AG04449 (cell line): ENCODE measurements at regions not wholly inside any gene's neighbourhood (a gene's known extent, or its start where the extent isn't known, plus 50 kb on each side); places are given as distances from the start of the nearest gene placed in this dataset.

Experiments
- CTCF ChIA-PET: fragments of 350-600 bp; formaldehyde crosslinking; extraction: SDS; loops from one replicate; lab custom pipeline; 2021; ENCODE audit warnings: antibody characterized with exemption; lab: Yijun Ruan, JAX
- POLR2A ChIA-PET: fragments of 400-600, 350-600 bp; formaldehyde crosslinking; extraction: SDS; loops from one replicate; lab custom pipeline; 2020; ENCODE audit warnings: antibody characterized with exemption, inconsistent platforms; lab: Yijun Ruan, JAX
- DNase-seq: peaks from one replicate; pipeline ENCODE4 v3.0.0-alpha.2; 2010; ENCODE audit warnings: low read depth, low spot score
- H3K4me3 ChIP-seq: 2 replicates; pipeline ENCODE4 v1.5.1; 2011; ENCODE audit warnings: low read depth, mild to moderate bottlenecking, control low read depth, low read length
- CTCF ChIP-seq: IDR thresholded peaks from one replicate; pipeline ENCODE4 v1.5.1; 2011; ENCODE audit warnings: mild to moderate bottlenecking, moderate library complexity, low read length, control low read depth, inconsistent platforms; ENCODE audit not compliant: insufficient read depth; ENCODE audit errors: missing control alignments

GRCh38 chr3:69438476-69438875 lies 52.6 kb upstream of the FRMD4B start:
- H3K4me3 ChIP-seq, result no peak overlapping the region
- ChIA-PET POLR2A (no interaction called here), CTCF (interaction anchor here (1.0 kb wide), 1 partner anchor 129 kb away, joined by 4 read pairs; no protein-coding TSS in a partner anchor)
- TF ChIP-seq CTCF, result no peak
- no peak for DNase-seq

GRCh38 chr3:69435274-69436265 lies 49.7 kb upstream of the FRMD4B start:
- no peak overlapping the region for H3K4me3 ChIP-seq
- no peak for DNase-seq
- TF ChIP-seq CTCF, result no peak
- ChIA-PET CTCF (interaction anchor here (1.0 to 2.5 kb wide), 4 partner anchors 10 to 274 kb away, joined by 3 to 8 read pairs (median 7); no protein-coding TSS in a partner anchor), POLR2A (no interaction called here)
